GM12878 (cell line): ENCODE measurements at regions not wholly inside any gene's neighbourhood (a gene's known extent, or its start where the extent isn't known, plus 50 kb on each side); places are given as distances from the start of the nearest gene placed in this dataset.

Experiments used
- CTCF ChIP-seq, 3 experiments: IDR thresholded peaks in 2 of 3; conservative IDR thresholded peaks in 1 of 3; 2 replicates each; pipeline ENCODE4 v1.5.1; 2011; ENCODE audit warnings: low read depth in 3 of 3, low read length in 3 of 3, mild to moderate bottlenecking in 3 of 3, control low read depth in 2 of 3, moderate library complexity in 2 of 3, inconsistent platforms in 1 of 3, mixed read lengths in 1 of 3; ENCODE audit not compliant: control insufficient read depth in 2 of 3, insufficient read depth in 1 of 3; ENCODE audit errors: extremely low read depth in 1 of 3
- EP300 ChIP-seq, 2 experiments: fragments of 150-350 bp in 1 of 2; IDR thresholded peaks; 2 replicates each; pipeline ENCODE4 v1.6.1; 2011 to 2012; ENCODE audit warnings: low read depth in 2 of 2, low read length in 2 of 2, borderline replicate concordance in 1 of 2, improper control_type of control experiment in 1 of 2, inconsistent platforms in 1 of 2; ENCODE audit not compliant: control insufficient read depth in 1 of 2
- MTA3 ChIP-seq: IDR thresholded peaks from 2 replicates; pipeline ENCODE4 v1.6.1; 2012; ENCODE audit warnings: low read length, inconsistent platforms, borderline replicate concordance
- ZNF274 ChIP-seq: IDR thresholded peaks from one replicate; pipeline ENCODE4 v1.8.0; 2011; ENCODE audit not compliant: insufficient read length, insufficient read depth
- TF ChIP-seq, protein P1 (sequence below): IDR thresholded peaks from 2 replicates; pipeline ENCODE4 v1.6.1; 2012; ENCODE audit warnings: mild to moderate bottlenecking, low read depth, low read length
- TF ChIP-seq, protein P2 (sequence below): IDR thresholded peaks from 2 replicates; pipeline ENCODE4 v1.6.1; 2011; ENCODE audit warnings: low read depth, mild to moderate bottlenecking, low read length, moderate library complexity, borderline replicate concordance; ENCODE audit errors: extremely low read depth

- TF ChIP-seq, protein P1, sequence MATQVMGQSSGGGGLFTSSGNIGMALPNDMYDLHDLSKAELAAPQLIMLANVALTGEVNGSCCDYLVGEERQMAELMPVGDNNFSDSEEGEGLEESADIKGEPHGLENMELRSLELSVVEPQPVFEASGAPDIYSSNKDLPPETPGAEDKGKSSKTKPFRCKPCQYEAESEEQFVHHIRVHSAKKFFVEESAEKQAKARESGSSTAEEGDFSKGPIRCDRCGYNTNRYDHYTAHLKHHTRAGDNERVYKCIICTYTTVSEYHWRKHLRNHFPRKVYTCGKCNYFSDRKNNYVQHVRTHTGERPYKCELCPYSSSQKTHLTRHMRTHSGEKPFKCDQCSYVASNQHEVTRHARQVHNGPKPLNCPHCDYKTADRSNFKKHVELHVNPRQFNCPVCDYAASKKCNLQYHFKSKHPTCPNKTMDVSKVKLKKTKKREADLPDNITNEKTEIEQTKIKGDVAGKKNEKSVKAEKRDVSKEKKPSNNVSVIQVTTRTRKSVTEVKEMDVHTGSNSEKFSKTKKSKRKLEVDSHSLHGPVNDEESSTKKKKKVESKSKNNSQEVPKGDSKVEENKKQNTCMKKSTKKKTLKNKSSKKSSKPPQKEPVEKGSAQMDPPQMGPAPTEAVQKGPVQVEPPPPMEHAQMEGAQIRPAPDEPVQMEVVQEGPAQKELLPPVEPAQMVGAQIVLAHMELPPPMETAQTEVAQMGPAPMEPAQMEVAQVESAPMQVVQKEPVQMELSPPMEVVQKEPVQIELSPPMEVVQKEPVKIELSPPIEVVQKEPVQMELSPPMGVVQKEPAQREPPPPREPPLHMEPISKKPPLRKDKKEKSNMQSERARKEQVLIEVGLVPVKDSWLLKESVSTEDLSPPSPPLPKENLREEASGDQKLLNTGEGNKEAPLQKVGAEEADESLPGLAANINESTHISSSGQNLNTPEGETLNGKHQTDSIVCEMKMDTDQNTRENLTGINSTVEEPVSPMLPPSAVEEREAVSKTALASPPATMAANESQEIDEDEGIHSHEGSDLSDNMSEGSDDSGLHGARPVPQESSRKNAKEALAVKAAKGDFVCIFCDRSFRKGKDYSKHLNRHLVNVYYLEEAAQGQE = no peak
- TF ChIP-seq EP300 (IDR thresholded peaks at IDR 0.05; ENCODE audit: borderline replicate concordance in 1 of 2, control insufficient read depth in 1 of 2, low read depth in 2 of 2, low read length in 2 of 2) (no peak), ZNF274 (no peak), CTCF (IDR thresholded peaks at IDR 0.05 in 2 of 3, conservative IDR thresholded peaks at IDR 0.05 in 1 of 3; ENCODE audit: control insufficient read depth in 2 of 3, extremely low read depth in 1 of 3, insufficient read depth in 1 of 3, low read depth in 3 of 3, low read length in 3 of 3) (peak in 2 of 3 experiments; percentile 22 to 28; a peak in 1 of 6 replicates), MTA3 (no peak)
- TF ChIP-seq, protein P2, sequence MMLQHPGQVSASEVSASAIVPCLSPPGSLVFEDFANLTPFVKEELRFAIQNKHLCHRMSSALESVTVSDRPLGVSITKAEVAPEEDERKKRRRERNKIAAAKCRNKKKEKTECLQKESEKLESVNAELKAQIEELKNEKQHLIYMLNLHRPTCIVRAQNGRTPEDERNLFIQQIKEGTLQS = no peak
Measured at GRCh38 chr5:128667152-128667551, 129.1 kb upstream of the FBN2 start.
